HG03139 (cell line): ENCODE measurements at regions not wholly inside any gene's neighbourhood (a gene's known extent, or its start where the extent isn't known, plus 50 kb on each side); places are given as distances from the start of the nearest gene placed in this dataset.
"Not testable (repeated sequence)": the region's sequence is repeated elsewhere in the genome, so short reads cannot be mapped to it uniquely, and the experiment has no call there.

Source experiments
- ATAC-seq: cut with Tn5 transposase; IDR thresholded peaks from one replicate; pipeline ENCODE4 v1.9.1; 2021; ENCODE audit not compliant: unreplicated experiment

DNA sequence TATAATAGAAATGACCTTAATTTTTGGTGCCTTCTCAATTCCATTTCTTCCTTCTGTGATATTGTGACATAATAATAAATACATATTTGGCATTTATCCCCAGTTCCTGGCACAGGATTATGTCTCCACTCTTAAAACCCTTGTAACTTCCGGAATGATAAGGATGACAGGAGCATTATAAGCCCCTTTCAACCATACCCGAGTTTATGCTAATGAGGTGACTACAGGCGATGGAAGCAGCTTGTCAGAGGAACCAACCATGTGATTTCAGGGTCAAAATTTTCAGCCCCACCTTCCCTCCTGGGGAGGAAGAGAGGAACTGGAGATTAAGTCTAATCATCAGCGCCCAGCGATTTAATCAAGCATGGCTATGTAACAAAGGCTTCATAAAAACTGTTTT, 528.5 kb upstream of the CRIM1 start:
- no peak for ATAC-seq

- no peak for ATAC-seq
These were observed 532.9 kb upstream of the CRIM1 start for GRCh38 chr2:35822716-35823115.

DNA sequence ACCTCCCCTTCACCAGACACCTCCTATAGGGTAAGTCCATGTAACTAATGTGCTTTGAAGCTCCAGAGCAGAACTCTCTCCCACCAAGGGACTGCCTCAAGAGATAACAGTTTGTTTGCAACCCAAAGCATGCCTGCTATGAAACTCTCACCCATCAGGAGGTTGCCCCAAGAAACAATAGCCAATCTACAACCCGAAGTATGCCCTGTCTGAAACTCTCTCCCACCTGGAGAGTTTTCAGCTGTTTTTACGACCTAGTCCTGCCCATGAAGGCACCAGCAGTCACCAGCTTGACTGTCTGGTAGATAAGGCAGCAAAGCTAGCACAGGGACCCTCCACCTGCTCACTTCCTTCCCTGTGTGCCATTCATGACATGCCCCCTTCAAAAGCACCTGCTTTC, 533.9 kb upstream of the CRIM1 start:
- ATAC-seq, result no peak

- no peak for ATAC-seq
These were observed 535.2 kb upstream of the CRIM1 start for GRCh38 chr2:35820391-35820790.

- ATAC-seq, result no peak
These were observed 536.5 kb upstream of the CRIM1 start for GRCh38 chr2:35819033-35819432.

DNA sequence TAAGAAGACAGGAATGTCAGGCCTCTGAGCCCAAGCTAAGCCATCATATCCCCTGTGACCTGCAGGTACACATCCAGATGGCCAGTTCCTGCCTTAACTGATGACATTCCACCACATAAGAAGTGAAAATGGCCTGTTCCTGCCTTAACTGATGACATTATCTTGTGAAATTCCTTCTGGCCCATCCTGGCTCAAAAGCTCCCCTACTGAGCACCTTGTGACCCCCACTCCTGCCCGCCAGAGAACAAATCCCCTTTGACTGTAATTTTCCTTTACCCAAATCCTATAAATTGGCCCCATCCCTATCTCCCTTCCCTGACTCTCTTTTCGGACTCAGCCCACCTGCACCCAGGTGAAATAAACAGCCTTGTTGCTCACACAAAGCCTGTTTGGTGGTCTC, 537.2 kb upstream of the CRIM1 start:
- ATAC-seq, result not testable (repeated sequence)

- ATAC-seq, result not testable (repeated sequence)
These were observed 541.0 kb upstream of the CRIM1 start for GRCh38 chr2:35814597-35814996.

GRCh38 chr2:35803126-35803525, 552.5 kb upstream of the CRIM1 start:
- ATAC-seq, result no peak

DNA sequence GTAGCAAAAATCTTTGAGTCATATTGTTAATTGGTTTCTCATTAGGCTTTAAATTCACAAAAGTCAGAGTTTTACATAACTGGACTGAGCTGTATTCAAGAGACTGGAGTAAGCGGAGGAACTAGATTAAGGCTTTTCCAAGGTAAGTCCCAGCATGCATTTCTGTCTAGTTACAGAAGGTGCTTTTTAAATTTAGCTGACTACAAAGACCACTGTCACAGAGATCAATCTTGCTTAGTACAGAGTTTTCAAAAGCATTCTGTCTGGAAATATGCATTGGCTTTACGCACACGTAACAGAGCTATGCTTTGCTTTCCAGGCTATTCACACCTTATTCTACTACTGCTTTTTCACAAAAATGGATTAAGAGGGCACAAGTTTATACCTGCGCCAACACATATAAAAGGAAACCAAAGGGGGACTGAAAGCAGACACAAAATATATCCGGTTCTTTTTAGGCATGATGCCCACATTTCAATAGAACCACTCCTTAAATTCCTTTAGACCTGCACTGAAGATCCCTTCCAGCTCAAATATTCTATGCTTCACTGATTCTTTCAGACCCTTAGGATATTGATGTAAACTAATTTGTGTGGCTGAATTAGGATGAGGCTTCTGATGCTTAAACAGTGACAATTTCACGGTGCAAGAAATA, 560.7 kb upstream of the CRIM1 start:
- no peak for ATAC-seq

DNA sequence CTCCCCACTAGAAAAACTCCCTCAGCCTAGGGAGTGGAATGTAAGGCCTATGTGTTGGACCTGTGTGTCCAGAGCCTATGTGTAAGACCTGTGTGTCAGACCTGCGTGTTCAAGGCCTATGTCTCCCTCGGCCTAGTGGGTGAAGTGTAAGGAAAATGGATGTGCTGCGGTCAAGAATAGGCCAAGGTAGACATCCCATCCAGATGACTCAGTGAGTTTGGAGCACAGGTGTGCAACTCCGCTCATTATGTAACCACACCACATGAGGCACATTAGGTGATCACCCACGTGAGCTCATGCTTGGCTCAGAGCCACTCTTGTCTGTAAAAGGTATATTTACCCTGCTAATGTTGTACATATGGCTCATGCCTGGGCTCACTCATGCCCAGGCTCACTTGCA, 565.3 kb upstream of the CRIM1 start:
- no peak for ATAC-seq

DNA sequence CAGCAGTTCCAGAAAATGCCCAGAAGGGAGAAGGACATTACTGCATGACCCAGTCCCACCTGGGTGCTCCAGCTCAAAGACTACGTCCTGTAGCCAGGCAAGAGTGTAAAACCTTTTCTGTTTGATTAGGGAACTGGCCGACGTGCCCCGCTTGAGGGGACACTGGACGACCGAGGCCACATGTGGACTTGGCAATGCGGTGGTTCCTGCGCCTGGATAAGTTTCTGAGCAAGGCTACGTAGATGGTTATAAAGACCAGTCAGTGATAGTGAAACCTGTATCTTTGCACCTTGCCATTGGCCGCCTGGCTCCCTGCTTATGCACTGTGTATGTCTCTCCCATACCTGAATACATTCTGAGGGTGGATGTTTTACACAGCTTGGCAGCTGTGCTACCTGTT, 567.0 kb upstream of the CRIM1 start:
- ATAC-seq, result no peak

GRCh38 chr2:35787302-35788031, 568.1 kb upstream of the CRIM1 start:
- no peak for ATAC-seq

GRCh38 chr2:35785564-35785963, 570.0 kb upstream of the CRIM1 start:
- no peak for ATAC-seq

GRCh38 chr2:35784777-35785176, 570.8 kb upstream of the CRIM1 start:
- ATAC-seq, result no peak

DNA sequence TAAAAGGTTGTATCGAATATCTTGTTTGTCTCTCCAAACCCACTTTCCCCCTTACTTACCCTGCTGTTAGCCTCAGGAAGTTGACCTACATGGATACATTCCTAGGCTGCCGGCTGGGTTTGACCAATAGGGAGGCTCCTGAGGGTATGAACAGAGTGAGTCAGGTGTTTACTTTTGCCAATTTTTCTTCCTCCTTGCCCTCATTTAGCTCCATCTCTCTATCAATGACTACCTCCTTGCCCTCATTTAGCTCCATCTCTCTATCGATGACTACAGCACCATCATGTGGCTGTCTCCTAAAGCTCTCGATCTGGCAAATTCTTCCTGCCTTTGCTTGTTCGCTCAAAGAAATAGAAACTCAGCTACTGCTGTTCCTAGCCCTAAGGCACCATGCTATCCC, 571.9 kb upstream of the CRIM1 start:
- ATAC-seq, result no peak

DNA sequence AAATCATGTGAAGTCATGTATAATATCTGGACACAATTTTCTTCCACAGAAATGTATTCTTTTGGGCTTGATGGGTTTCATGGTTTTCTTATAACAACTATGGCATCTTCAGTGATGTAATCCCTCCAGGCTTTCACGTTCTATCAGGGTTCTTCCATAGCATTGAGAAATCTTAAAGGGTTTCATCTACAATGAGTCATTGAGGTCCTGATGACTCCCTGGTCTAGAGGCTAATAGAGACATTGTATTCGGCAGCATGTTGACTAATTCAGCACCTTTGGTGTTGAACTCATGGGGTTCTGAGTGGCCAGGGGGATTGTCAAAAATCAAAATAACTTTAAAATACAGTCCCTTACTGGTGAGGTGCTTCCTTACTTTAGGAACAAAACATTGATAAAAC, 614.0 kb upstream of the CRIM1 start:
- ATAC-seq, result no peak

DNA sequence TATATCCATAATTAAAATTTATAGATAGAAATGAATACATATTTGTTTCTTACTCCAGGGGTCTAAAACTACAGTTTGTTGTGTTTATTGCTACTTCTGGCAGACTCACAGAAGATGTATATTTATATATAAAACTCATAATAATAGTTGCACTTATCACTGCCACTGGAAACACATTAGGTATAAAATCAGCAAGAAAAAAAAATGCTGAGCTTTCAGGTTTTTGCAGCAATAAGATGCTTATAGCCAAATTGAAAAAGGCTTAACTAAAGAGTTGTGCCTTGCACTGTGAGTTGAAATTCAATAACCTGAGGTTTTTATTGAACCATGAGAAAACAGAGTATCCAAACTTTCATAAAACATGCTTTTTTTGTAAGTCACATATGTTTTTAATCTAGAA, 623.9 kb upstream of the CRIM1 start:
- no peak for ATAC-seq

- no peak for ATAC-seq
These were observed 640.7 kb upstream of the CRIM1 start for GRCh38 chr2:35714883-35715282.

GRCh38 chr2:35708411-35708923, 647.1 kb upstream of the CRIM1 start:
- ATAC-seq, result no peak

DNA sequence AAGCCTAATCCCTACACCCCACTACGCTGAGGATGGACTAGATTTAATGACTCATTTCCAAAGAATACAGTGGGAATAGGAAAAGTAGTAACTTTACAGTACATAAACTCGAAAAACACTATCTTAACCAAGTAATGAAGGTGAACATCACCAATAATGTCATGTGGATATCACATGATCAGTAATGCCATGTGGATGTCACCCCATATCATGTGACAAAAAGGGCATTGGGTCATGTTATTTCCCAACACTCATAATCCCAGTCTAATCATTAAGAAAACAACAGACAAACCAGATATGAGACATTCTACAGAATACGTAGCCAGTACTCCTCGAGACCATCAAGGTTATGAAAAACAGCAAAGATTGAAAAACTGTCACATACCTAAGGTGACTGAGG, 667.3 kb upstream of the CRIM1 start:
- no peak for ATAC-seq

- no peak for ATAC-seq
These were observed 703.8 kb upstream of the CRIM1 start for GRCh38 chr2:35651688-35652323.

DNA sequence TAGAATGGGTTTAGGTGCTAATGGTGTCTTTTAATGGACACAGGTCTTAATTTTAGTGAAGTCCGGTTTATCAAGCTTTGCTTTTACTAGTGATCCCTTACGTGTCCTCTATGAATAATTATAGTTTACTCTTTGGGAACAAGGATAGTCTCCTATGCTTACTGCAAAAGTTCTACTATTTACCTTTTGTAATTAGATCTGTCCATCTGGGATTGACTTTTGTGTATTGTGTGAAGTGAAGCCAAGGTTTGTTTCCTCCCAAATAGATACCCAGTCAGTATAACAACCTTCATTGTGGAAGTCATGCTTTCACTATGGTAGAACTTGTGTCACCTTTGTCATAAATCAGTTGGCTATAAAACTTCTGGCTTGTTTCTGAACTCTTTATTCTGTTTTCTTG, 740.9 kb upstream of the CRIM1 start:
- ATAC-seq, result no peak
